ENCODE measurements at regions not wholly inside any gene's neighbourhood (a gene's known extent, or its start where the extent isn't known, plus 50 kb on each side); places are given as distances from the start of the nearest gene placed in this dataset.

DNA sequence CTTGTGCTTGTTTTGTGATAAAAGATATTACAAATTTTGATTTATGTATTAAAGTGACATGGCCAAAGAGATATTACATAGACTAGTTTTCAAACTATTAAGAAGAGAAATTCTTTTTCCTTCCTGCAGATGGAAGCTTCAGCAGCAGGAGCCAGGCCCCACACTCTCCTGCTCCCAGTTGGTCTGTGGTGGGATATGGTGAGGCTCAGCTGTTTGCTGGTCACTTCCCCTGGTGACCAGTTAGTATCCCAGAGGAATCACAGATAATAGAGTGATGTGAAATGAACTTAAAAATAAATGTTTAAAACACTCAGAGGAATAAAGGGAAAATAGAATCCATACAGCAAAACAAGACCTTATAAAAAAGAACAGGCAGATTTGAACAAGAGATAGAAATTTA is 154.7 kb downstream of the KTN1 start:
- DNase-seq = no peak

DNA sequence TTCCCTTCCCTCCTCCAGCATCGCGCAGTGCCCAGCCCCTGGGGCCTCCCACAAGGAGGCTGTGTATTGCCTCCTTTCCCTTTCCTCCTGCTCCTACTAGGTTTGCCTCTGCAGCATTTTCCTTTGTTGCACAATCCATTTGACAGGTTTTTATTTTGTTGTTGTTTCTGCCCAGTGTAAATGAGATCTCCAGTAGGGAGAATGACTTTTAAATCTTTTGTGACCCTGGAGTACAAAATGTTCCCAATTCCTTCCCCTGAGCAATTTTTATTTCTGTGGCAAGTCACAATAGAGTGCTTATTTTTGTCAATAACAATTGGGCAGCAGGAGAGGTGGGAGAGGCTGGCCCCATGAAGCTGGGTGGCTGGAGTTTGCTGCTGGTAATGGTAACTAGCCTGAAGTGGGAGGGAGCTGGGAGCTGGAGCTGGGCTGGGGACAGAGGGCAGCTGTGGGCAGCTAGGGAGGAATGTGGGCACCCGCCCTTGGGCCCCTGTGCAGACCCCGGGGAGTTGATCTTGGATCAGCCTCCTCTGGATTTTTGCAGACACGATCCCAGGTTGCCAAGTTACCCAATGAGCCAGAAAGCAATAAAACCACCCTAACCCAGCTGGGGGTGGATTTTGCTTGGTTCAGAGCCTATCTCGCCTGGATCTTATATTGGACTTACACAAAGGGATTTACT is 160.1 kb downstream of the KTN1 start:
- DNase-seq = no peak

DNA sequence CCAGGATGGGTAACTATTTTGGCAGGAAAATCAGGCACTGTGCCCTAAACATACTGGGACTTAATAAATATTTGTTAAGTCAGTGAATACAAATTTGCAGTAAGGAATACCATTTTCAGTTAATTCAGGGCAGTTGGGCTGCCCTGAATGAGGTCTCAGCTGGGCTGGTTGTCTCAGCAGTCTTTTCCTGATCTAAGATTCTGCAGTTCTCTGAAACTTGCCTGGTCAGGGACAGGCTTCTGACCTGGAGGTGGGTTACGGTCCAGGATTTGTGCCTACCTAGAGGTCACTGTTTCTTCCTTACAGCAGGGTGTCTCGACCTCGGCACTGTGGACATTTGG is 160.6 kb downstream of the KTN1 start:
- no peak for DNase-seq

DNA sequence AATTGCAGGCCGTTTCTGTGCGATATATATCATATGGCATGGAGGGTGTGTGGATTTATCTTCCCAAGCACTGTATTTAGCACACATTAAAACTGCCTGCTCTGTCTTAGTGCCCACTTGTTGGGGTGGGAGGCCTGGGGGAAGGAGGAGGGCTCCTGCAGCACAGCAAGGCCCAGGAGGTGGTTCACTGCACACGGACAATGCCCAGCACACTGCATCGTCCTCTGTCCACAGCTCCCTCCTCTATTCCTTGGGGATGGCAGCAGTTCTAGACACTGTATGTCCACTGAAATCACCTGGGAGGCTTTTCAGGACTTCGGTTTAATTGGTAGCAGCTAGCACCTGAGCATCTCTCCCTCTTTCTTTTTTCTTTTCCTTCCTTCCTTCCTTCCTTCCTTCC is 161.2 kb downstream of the KTN1 start:
- no peak for DNase-seq

DNA sequence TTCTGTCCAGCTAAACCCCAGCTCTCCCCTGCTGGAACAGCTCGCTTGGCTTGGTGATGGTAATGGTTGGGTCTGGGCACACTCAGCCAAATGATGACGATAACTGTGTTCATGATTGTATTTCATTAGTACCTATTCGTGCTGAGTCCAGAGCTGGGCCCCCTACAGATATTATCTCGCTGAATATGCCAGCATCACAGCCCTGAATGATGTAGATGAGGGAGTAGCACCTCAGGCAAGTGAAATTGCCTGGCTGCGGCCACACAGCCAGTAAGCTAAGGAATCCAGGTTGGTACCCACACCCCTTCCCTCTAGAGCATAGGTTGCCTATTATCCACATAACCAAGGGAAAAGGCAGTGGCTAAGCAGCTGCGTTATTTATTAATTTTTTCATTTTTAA is 163.5 kb downstream of the KTN1 start:
- no peak for DNase-seq

DNA sequence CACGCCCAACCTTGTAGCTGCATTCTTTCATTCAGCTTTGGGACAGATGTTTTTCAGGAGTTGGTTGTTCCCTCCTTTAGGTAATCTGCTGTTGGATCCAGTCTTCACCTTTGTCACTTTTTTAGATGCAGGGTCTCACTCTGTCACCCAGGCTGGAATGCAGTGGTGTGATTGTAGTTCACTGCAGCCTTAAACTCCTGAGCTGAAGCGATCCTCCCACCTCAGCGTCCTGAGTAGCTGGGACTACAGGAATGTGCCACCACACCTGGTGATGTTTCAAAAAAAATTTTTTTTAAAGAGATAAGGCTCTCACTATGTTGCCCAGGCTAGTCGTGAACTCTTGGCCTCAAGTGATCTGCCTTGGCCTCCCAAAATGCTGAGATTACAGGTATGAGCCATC is 164.3 kb downstream of the KTN1 start:
- no peak for DNase-seq

DNA sequence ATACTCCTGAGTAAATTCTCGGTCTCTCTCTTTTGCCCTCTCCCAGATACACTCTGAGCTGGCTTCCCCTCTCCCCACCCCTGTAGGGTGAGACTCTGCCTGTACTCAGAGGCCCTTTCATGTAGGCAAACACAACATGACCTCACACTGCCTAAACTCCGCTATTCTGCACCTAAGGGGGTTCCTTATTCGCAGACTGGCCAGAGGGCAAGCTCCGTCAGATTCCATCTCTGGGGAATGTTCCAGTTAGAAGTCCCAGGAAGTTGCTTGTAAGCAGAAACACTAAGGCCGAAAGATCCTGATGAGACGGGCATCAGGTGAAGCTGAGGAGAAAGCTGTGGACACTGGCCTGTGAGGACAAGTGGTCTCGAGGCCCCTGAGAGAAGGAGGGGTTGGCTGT is 165.9 kb downstream of the KTN1 start:
- no peak for DNase-seq

DNA sequence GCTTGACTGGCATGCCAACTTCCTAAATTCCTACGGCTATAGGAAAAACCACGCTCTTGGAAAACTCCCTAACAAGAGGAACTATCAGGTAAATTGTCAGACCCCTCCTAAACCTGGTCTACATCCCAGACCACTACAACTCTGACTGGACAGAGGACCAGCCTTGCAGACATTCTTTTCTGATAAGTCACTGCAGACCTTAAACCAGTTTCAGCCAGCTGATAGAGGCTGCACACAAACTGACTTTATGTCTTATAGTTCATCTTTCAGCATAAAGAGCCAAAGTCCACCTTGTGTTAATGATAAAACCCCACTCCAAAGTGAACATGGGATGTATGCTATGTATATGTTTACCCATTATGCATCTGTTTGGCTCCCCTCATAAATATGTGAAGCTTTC is 166.6 kb downstream of the KTN1 start:
- DNase-seq = no peak

DNA sequence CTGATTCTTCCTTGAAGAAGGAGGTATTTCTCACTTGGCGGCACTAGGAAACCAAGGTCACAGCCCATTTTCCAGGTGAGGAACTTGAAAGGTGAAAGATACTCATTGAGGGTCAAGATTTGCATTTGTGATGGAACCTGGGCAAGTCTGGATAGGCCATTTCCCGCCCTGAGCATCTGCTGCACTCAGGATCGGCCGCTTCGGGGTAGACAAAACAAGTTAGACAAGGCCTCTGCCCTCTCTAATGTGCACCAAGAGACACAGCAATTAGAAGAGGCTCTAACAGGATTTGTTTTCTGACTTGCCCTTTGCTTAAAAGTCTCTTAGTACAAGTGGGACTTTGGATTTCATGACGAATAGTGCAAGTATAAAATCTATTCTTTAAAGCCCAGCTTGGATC is 167.2 kb downstream of the KTN1 start:
- no peak for DNase-seq

DNA sequence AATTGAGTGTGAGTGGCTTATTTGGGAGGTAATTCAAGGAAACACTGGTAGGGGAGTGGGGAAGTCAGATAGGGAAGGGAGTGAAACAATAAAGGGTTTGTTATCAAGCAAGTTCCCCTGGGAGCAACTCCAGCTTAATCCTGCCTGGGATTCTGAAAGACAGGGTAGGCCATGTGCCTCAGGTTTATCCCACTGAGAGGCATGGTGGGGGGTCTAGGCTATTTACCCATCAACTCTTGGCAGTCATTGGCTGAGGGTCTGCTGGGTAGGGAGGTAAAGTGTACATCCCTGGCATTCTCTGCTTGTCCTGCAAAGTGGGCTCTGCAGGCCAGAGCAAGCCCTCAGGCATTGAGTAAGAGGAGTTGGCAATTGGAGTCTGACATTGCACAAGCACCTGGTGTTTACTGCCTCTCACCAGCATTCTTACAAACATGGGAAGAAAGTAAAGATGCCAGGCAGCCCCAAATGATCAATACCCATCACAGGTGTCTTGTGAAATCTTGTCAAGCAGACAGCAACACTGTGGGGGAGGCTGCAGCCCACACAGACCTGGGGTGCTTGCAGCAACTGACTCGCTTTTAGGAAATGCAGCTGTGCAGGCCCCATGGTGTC is 169.3 kb downstream of the KTN1 start:
- no peak for DNase-seq

DNA sequence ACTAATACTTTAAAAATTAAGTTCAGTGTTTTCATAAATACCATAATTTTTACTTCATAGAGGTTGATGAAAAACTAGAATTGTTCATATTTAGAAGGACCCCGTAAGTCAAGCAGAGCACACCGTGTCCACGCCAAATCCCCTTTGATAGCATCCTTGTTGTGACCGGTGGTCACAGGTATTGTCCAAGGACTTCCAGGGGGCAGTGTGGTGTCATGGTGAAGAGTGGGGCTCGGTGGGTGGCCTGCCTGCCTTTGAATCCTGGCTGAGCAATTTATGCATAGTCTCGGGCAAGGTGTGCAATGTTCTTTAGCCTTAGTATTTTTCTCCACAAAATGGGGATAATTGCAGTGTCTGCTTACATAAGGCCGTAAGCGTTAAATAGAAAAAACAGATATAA is 169.9 kb downstream of the KTN1 start:
- DNase-seq = no peak

DNA sequence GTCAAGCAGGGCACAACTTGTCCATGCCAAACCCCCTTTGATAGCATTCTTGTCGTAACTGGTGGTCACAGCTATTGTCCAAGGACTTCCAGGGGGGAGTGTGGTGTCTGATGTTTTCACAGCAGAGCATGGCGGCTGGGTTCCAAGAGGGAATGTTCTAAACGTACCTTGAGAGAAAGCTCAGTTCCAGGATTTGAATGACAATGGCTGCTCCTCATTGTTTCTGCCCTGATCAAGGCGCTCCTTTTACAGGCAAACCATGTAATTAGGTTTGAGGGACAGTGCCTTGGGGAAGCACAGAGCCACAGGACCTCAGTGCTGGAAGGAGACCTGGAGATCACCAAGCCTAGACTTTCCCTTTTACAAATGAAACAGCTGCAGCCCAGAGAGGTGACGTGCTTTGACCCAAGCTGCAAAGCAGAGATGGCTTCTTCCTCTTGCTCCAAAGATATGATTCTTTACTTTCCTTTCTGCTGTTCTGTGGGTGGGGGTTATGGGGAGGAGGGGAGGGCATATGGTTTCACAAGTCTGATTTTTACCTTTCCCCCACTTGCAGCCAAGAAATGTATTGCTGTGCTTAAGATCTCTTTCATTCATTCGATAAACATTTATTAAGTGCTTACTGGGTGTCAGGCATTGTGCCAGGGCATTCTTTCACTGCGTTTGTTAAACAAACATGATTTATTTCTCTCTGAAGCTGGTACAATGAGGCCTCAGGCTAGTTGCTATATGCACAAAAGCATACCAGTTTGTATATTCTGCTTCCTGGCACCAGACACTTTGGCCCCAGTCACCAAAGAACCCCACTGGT is 172.8 kb downstream of the KTN1 start:
- peak; percentile 7 for DNase-seq

DNA sequence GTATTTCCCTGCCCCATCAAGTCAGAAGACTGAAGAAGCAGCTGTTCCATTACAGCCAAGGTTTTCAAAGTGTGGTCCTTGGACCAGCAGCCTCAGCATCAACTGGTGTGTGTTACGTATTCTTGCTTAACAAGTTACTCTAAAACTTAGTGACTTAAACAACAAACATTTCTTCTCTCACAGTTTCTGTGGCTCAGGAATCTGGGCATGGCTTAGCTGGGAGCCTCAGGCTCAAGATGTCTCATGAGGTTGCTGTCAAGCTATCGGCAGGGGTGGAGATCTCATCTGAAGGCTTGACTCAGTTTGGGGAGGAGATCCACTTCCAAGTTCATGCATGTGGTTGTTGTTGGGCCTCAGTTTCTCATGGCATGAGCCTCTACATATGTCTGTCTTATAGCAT is 174.5 kb downstream of the KTN1 start:
- no peak for DNase-seq

DNA sequence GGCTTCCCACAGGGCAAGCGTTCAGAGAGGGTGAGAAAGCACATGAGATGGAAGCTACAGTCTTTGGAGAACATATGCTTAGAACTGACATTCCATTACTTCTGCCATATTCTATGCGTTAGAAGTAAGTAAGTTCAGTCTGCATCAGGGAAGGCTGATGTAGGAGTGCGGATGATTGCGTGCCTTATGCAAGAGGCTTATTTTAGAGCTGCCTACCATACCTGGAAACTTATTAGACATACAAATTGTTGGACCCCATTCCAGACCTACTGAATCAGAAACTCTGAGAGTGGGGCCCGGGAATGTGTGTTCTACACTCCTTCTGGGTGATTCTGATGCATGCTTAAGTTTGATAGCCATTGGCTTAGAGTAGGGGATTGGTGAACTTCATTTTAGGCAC is 174.9 kb downstream of the KTN1 start:
- no peak for DNase-seq

DNA sequence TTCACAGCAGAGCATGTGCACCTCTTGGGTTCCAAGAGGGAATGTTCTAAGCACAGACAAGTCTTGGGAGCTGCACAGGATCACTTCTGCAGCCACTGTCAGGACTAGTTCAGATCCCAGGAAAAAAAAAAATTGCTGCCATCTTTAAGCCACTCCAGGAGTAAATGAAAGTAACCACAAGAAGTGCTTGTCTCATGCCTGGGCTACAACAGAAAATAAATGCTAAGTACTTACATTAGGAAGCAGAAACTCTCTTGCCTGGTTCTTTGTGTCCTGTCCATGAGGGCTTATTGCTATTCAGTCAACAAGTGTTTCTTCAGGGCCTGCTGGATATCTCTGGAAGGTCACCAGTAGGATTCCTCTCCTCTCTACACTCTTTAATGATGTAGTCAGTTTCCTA is 176.1 kb downstream of the KTN1 start:
- no peak for DNase-seq

DNA sequence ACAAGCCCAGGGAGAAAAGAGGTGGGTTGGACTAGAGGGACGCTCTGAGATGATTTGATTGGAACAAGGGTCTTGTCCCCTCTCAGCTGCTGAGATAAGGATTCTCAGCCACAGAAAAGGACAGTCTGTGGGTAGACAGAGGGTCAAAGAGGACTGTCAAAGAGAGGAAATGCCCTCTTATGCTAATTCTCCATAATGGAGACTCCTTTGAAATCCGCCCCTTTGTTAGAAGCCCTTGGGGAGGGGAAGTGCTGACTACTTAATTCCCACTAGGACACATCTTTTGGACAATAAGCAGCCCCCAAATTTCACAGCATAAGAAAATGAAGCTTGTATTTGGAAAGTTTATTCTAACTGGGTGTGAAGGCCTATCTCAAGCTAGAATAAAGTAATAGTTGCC is 176.6 kb downstream of the KTN1 start:
- DNase-seq = no peak

DNA sequence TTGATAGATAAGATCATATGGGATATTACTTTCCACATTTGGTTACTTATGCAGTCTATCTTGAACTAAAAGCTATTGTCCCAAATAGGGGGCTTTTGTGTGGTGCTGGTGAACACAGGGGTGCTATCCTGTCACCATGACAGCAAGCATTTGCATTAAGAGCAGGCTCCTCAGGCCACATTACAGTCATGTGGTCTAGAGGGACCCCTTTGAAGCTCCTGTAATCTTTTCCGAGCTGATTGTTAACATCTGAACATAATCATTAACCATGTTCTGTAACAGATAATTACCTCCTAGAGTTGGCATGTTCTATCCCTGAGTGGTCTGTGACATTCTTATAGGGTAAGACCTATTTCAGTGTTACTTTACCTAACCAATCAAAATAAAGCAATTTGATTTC is 178.8 kb downstream of the KTN1 start:
- no peak for DNase-seq

DNA sequence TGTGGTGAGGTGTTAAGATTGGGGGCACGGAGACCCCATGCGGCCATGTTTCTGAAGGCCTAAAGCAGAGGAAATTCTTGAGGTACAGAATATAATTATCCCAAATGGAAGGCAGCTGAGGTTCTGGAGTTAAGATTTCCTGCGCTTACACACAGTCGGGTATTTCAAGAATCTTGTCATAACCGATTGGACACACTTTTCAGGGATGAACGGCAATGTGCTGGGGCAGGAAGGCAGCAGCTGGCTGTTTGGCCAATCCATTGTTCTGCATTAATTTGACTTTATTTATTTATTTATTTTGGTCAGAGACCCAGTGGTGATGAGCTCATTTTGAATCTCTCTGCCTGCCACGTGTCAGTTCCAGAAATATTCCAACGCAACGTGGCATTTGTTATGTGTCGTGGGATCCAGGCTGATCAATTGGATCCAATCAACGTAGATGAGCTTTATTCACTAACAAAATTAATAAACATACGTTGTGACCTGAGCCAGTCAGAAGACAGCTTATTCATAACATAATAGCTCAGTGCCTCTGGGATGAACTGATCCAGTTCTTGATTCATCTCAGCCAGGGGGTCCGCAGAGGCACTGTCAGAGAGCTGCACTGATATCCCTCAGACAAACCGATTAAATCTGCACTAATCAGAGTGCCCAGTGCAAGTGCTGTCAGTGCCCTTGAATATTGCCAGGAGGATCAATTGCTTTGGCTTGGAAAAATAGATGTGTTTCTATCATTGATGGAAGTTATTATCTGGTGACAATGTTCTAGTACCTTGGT is 181.0 kb downstream of the KTN1 start:
- no peak for DNase-seq

DNA sequence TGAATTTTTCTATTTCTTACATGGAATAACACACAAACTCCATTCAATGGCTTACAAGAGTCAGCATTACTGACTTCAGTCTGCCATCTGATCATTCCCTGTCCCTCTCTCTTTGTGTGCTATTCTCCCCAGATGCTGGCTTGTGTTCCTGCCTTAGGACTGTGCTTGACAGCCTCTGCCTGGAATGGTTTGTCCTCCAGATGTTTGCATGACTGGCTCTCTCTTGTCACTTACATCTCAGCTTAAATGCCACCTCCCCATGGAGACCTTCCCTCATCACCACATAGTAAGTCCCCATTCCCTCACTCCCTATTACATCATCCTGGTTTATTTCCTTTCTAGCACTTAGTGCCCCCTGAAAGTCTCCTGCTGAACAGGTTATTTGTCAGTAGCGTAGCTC is 181.6 kb downstream of the KTN1 start:
- no peak for DNase-seq

DNA sequence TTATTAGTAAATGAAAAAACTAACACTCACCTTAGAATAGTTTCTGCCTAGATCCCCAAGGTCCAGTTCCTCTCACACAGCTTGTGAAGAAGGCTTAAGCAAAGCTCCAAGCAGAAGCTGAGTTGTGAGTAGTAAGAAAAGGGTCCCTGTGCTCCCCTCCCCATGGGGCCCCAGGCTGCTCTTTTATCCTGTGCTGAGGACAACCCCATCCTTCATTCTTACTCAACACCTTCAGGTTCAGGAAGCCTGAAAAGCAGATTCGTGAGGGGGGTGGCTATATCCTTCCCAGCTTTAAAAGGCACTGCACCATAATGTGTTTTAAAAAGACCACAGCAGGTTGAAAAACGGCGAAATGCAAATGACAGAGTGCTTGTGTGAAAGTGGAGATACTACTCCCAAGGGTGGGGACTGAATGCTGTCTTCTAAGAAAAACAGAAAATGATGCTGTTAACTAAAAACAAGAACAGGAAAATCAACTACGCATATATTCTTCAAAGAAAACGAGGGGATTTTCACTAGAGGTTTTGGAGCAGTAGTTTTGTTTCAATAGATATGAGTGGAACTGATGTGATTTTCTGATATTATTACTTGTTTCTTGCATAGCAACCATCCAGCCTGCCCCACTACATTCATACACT is 182.7 kb downstream of the KTN1 start:
- DNase-seq = no peak

DNA sequence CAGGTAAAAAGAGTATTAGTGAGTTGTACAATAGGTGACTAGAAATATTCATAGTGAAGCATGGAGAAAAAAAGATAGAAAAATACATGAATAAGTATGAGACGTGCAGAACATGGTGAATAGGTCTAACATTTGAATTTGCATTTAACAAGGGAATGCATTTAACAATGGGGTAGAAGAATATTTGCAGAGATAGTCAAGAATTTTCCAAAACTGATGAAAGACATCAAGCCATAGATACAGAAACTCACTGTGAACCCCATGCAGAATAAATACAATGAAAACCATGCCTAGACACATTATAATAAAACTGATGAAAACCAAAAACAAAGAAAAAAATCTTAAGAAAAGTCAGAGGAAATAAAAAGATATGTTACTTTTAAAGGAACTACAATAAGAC is 184.8 kb downstream of the KTN1 start:
- no peak for DNase-seq

DNA sequence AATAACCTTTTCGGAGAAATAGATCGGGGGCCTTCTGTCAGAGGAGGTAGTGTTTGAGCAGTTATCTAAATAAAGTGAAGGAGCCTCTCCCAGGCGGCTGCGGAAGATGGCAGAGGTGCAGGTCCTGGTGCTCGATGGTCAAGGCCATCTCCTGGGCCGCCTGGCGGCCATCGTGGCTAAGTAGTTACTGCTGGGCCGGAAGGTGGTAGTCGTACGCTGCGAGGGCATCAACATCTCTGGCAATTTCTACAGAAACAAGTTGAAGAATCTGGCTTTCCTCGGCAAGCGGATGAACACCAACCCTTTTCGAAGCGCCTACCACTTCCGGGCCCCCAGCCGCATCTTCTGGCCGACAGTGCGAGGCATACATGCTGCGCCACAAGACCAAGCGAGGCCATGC is 186.1 kb downstream of the KTN1 start:
- no peak for DNase-seq

DNA sequence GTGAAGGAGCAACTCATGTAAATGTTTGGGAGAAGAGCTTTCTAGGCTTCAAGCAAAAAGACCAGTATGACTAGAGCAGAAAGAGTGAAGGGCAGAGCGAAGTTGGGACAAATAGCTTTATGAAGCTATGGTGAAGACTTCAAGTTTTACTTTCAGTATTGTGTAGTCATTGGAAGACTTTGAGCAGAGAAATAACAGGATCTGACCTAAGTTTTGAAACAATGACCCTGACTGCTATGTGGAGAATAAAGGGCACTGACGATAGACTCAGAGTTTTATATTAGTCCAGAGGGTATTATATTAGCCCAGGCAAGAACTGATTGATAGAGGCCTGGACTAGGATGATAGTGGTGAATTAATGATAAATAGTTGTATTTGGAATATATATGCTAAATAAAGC is 187.3 kb downstream of the KTN1 start:
- no peak for DNase-seq

Data from SHP77 treated with DMSO at 0.1 percent for 48 hours (cell line).